ENCODE measurements at regions not wholly inside any gene's neighbourhood (a gene's known extent, or its start where the extent isn't known, plus 50 kb on each side); places are given as distances from the start of the nearest gene placed in this dataset.

DNA sequence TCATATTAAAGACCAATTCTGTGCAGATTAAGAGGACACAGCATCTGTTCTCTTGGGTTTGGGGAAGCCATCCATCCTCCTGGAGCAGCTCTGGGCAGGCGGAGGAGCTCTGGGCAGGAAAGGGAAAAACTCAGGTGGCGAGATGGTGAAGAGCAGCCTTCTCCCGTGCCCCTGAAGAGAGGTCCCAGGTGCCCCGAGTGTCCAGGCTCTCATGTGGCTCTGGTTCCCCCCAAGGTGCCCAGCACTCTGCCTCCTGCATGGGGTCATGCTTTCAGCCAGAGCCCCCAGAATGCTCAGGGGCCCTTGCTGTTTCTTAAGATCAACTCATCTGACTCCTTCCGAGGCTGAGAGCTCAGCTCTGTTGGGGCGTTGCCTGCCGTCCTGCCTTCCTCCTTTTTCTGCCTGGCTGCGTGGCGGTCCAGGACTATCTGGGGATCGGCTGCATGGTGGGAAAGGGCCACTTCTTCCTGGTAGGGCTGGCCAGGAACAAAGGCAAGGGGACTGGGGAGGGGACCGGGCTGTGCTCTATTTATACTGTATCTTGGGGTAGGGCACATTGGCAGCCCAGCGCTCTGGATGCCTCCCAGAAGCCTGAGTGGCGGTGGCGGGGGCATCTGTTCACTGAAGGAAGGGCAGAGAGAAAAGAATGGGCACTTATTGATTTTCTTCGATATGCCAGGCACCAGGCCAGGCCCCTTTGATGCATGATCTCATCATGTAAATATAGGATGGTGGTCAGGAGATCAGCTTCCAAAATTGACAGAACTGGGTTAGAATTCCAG lies 103.2 kb upstream of the SDK2 start (continued):
- TF ChIP-seq, protein P1, sequence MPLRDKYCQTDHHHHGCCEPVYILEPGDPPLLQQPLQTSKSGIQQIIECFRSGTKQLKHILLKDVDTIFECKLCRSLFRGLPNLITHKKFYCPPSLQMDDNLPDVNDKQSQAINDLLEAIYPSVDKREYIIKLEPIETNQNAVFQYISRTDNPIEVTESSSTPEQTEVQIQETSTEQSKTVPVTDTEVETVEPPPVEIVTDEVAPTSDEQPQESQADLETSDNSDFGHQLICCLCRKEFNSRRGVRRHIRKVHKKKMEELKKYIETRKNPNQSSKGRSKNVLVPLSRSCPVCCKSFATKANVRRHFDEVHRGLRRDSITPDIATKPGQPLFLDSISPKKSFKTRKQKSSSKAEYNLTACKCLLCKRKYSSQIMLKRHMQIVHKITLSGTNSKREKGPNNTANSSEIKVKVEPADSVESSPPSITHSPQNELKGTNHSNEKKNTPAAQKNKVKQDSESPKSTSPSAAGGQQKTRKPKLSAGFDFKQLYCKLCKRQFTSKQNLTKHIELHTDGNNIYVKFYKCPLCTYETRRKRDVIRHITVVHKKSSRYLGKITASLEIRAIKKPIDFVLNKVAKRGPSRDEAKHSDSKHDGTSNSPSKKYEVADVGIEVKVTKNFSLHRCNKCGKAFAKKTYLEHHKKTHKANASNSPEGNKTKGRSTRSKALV (CRISPR knock-in tag; IDR thresholded peaks at IDR 0.05) = no peak
- TF ChIP-seq ELF3 (CRISPR knock-in tag; IDR thresholded peaks at IDR 0.05) (no peak), ZNF274 (CRISPR knock-in tag; IDR thresholded peaks at IDR 0.05) (no peak)

DNA sequence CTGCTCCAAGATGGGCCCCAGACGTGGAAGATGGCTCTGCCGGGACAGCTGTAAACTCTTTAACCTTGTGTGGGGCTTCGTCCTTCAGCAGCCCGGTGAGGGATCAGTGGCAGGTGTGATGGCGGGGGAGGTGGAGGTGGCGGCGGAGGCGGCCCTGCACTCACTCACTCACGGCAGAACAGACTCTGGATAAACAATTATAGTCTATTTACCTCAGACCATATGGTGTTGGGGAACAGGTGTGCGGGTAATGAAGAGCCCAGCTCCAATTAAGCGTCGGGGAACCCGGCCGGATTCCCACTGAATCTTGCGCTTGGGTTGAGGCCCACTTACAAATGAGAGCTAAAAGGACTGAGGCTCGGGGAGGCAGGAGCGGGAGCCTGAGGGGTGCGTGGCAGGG lies 104.3 kb upstream of the SDK2 start:
- intact Hi-C loops (cut with micrococcal nuclease; ENCODE audit: unreplicated experiment) = no loop called here
- ChIA-PET CTCF (ENCODE audit: low intra/inter-chr PET ratio, low total read pairs) (no interaction called here), POLR2A (no interaction called here)
- DNase-seq (ENCODE audit: low spot score) (no peak), FAIRE-seq (no peak), ATAC-seq (no peak)
- Histone ChIP-seq H3K9ac (ENCODE audit: insufficient read depth, low read depth, low read length) (no peak overlapping the region), H3K4me3 (replicated peaks in 1 of 3; ENCODE audit: insufficient read depth in 1 of 3, low read depth in 2 of 3, low read length in 3 of 3) (no peak overlapping the region), H3K27ac (ENCODE audit: extremely low read length, insufficient read depth, low read length) (no peak overlapping the region), H3K9me3 (ENCODE audit: low read length) (no peaks in the 10 kb centered on the region), H3K4me1 (ENCODE audit: insufficient read depth, low read length) (peaks cover 9% of the 10 kb centered on the region), H3K79me2 (ENCODE audit: insufficient read depth, low read length) (no peaks in the 10 kb centered on the region), H3K36me3 (replicated peaks in 1 of 2; ENCODE audit: control insufficient read depth in 1 of 2, insufficient read depth in 2 of 2, low read length in 2 of 2) (no peaks in the 10 kb centered on the region), H3K27me3 (ENCODE audit: control insufficient read depth in 1 of 2, insufficient read depth in 2 of 2, low read length in 2 of 2) (peaks cover 5 to 20% of the 10 kb centered on the region in 2 experiments; a peak in 3 of 5 replicates), H4K20me1 (ENCODE audit: insufficient read depth, low read length) (no peaks in the 10 kb centered on the region), H3K4me2 (ENCODE audit: low read depth, low read length) (no peak overlapping the region), H2AFZ (ENCODE audit: low read length) (no peak overlapping the region)
- WGBS (ENCODE audit: low lambda C conversion rate) = 67% methylated on average over 18 of the region's 18 CpGs
- TF ChIP-seq, protein P2, sequence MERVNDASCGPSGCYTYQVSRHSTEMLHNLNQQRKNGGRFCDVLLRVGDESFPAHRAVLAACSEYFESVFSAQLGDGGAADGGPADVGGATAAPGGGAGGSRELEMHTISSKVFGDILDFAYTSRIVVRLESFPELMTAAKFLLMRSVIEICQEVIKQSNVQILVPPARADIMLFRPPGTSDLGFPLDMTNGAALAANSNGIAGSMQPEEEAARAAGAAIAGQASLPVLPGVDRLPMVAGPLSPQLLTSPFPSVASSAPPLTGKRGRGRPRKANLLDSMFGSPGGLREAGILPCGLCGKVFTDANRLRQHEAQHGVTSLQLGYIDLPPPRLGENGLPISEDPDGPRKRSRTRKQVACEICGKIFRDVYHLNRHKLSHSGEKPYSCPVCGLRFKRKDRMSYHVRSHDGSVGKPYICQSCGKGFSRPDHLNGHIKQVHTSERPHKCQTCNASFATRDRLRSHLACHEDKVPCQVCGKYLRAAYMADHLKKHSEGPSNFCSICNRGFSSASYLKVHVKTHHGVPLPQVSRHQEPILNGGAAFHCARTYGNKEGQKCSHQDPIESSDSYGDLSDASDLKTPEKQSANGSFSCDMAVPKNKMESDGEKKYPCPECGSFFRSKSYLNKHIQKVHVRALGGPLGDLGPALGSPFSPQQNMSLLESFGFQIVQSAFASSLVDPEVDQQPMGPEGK (CRISPR knock-in tag; IDR thresholded peaks at IDR 0.05) = no peak
- in situ Hi-C loops (cut with HindIII; ENCODE audit: extremely low pct_ligation_motif_present, low pct_unique_long_range_greater_than_20kb) = no loop called here
- BruUV-seq (replicated peaks) = no TSS peak

Measured in HepG2 (cell line).